Mucosa of rectum (tissue), 2 donors: ENCODE measurements at regions not wholly inside any gene's neighbourhood (a gene's known extent, or its start where the extent isn't known, plus 50 kb on each side); places are given as distances from the start of the nearest gene placed in this dataset.

ENCODE experiments used
- H3K27ac ChIP-seq, 2 donors: one replicate each; pipeline ENCODE4 v1.7.0; 2013; ENCODE audit warnings: inconsistent platforms in 2 of 2, low read depth in 2 of 2, low read length in 2 of 2
- H3K27me3 ChIP-seq, 2 donors: one replicate each; pipeline ENCODE4 v1.7.0; 2013; ENCODE audit warnings: low read length in 2 of 2; ENCODE audit not compliant: control insufficient read depth in 2 of 2, insufficient read depth in 2 of 2
- H3K36me3 ChIP-seq, 2 donors: one replicate each; pipeline ENCODE4 v1.7.0; 2013; ENCODE audit warnings: low read length in 2 of 2; ENCODE audit not compliant: control insufficient read depth in 2 of 2, insufficient read depth in 2 of 2
- H3K4me1 ChIP-seq, 2 donors: one replicate each; pipeline ENCODE4 v1.7.0; 2013; ENCODE audit warnings: low read length in 2 of 2, mild to moderate bottlenecking in 1 of 2; ENCODE audit not compliant: control insufficient read depth in 2 of 2, insufficient read depth in 2 of 2
- H3K4me3 ChIP-seq, 2 donors: one replicate each; pipeline ENCODE4 v1.7.0; 2013; ENCODE audit warnings: low read length in 2 of 2
- H3K9ac ChIP-seq, 2 donors: one replicate each; pipeline ENCODE4 v1.7.0; 2013; ENCODE audit warnings: low read length in 2 of 2, low read depth in 1 of 2, mild to moderate bottlenecking in 1 of 2
- H3K9me3 ChIP-seq, 2 donors: one replicate each; pipeline ENCODE4 v1.7.0; 2013; ENCODE audit warnings: low read length in 2 of 2; ENCODE audit not compliant: control insufficient read depth in 2 of 2
- donor health status: healthy.
- donor health status: Normal muscosa, but diverticular disease.

- Histone ChIP-seq H3K36me3 (no peaks in the 10 kb centered on the region), H3K9ac (no peak overlapping the region), H3K27me3 (no peaks in the 10 kb centered on the region), H3K27ac (no peak overlapping the region), H3K4me3 (no peak overlapping the region), H3K9me3 (no peaks in the 10 kb centered on the region), H3K4me1 (no peaks in the 10 kb centered on the region)
These were observed 116.3 kb upstream of the SOD1 start for GRCh38 chr21:31543191-31543590.

DNA sequence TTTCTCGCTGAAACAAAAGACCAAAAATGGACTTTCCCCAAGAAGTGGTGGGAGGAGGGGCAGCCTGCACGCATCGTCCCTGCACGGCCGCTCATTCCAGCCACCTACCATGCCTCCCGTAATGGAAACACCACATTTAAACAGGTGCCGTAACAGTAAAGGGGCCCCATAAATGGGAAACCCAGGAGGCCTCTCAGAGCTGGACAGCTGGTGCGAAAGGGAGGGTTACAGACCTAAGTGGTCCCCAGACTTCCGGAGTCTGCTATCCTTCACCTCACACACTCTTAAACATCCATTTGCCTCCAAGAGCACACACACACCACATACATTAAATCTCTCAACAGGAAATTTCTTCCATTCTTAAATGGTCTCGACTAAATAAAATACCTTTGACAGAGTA lies 120.7 kb upstream of the SOD1 start:
- H3K36me3 ChIP-seq = no peaks in the 10 kb centered on the region
- no peak overlapping the region for H3K4me3 ChIP-seq
- no peaks in the 10 kb centered on the region for H3K27me3 ChIP-seq
- no peak overlapping the region for H3K27ac ChIP-seq
- H3K4me1 ChIP-seq = no peaks in the 10 kb centered on the region
- no peak overlapping the region for H3K9ac ChIP-seq
- H3K9me3 ChIP-seq = no peaks in the 10 kb centered on the region

DNA sequence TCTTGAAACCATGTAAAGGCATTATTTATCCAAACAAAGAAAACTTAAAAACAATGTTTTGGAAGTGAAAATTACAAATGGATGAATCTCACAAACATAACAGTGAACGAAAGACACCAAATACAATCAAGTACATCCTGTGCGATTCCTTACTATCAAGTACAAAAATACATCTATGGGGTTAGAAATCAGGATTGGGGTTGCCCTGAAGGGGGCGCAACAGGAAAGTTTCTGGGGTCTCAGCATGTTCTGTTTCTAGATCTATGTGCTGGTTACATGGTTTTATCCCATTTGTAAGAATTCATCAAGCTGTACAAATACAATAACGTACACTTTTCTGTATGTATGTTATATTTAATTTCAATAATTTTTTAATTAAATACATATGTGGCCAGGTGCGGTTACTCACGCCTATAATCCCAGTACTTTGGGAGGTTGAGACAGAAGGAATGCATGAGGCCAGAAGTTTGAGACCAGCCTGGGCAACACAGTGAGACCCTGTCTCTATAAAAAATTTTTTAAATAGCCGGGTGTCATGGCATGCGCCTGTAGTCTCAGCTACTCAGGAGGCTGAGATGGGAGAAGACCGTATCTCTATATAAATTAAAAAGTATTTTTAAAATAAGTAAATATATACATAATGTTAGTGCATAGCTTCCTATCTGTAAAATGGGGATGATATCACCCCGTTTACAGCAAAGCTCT lies 121.5 kb upstream of the SOD1 start:
- H3K9me3 ChIP-seq = no peaks in the 10 kb centered on the region
- no peak overlapping the region for H3K27ac ChIP-seq
- no peaks in the 10 kb centered on the region for H3K27me3 ChIP-seq
- H3K4me1 ChIP-seq = no peaks in the 10 kb centered on the region
- no peaks in the 10 kb centered on the region for H3K36me3 ChIP-seq
- H3K9ac ChIP-seq = no peak overlapping the region
- H3K4me3 ChIP-seq = no peak overlapping the region

- H3K4me3 ChIP-seq = no peak overlapping the region
- no peak overlapping the region for H3K27ac ChIP-seq
- H3K36me3 ChIP-seq = no peaks in the 10 kb centered on the region
- no peaks in the 10 kb centered on the region for H3K27me3 ChIP-seq
- no peak overlapping the region for H3K9ac ChIP-seq
- H3K9me3 ChIP-seq = no peaks in the 10 kb centered on the region
- H3K4me1 ChIP-seq = no peaks in the 10 kb centered on the region
These were observed 123.4 kb upstream of the SOD1 start for GRCh38 chr21:31536138-31536537.

DNA sequence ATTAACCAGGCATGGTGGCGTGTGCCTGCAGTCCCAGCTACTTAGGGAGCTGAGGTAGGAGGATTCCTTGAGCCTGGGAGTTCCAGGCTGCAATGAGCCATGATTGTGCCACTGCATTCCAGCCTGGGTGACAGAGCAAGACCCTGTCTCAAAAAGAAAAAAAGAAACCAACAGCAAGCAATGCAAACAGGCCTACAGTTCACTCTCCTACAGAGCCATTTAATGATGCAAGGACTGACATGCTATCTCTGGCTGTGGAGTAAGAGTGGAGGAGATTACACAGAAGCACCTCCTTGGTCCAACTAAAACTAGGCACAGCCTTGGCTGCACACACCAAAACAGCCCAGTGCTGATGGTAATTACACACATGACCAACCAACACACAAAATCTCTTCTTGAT lies 127.5 kb upstream of the SOD1 start:
- Histone ChIP-seq H3K27me3 (no peaks in the 10 kb centered on the region), H3K9ac (no peak overlapping the region), H3K27ac (no peak overlapping the region), H3K4me3 (no peak overlapping the region), H3K36me3 (no peaks in the 10 kb centered on the region), H3K9me3 (no peaks in the 10 kb centered on the region), H3K4me1 (peaks cover 6 to 8% of the 10 kb centered on the region in 2 donors)

- Histone ChIP-seq H3K27me3 (no peaks in the 10 kb centered on the region), H3K36me3 (no peaks in the 10 kb centered on the region), H3K9ac (no peak overlapping the region), H3K4me1 (peaks cover 6 to 8% of the 10 kb centered on the region in 2 donors), H3K27ac (peak overlapping the region in 1 of 2 donors; percentile 50), H3K4me3 (peak overlapping the region in 1 of 2 donors; percentile 41), H3K9me3 (no peaks in the 10 kb centered on the region)
These were observed 128.4 kb upstream of the SOD1 start for GRCh38 chr21:31530897-31531705.

GRCh38 chr21:31530364-31530763 lies 129.1 kb upstream of the SOD1 start:
- no peaks in the 10 kb centered on the region for H3K9me3 ChIP-seq
- H3K27ac ChIP-seq = peak overlapping the region in 1 of 2 donors; percentile 50
- no peak overlapping the region for H3K9ac ChIP-seq
- H3K36me3 ChIP-seq = no peaks in the 10 kb centered on the region
- H3K27me3 ChIP-seq = no peaks in the 10 kb centered on the region
- peaks cover 6 to 8% of the 10 kb centered on the region in 2 donors for H3K4me1 ChIP-seq
- no peak overlapping the region for H3K4me3 ChIP-seq

- Histone ChIP-seq H3K27ac (no peak overlapping the region), H3K36me3 (no peaks in the 10 kb centered on the region), H3K9me3 (no peaks in the 10 kb centered on the region), H3K4me3 (no peak overlapping the region), H3K9ac (no peak overlapping the region), H3K27me3 (no peaks in the 10 kb centered on the region), H3K4me1 (peaks cover 6 to 8% of the 10 kb centered on the region in 2 donors)
These were observed 130.1 kb upstream of the SOD1 start for GRCh38 chr21:31529406-31529805.

GRCh38 chr21:31526040-31526439 lies 133.5 kb upstream of the SOD1 start:
- peaks cover 6 to 8% of the 10 kb centered on the region in 2 donors for H3K4me1 ChIP-seq
- H3K9me3 ChIP-seq = no peaks in the 10 kb centered on the region
- H3K27ac ChIP-seq = no peak overlapping the region
- H3K36me3 ChIP-seq = no peaks in the 10 kb centered on the region
- no peak overlapping the region for H3K9ac ChIP-seq
- no peaks in the 10 kb centered on the region for H3K27me3 ChIP-seq
- H3K4me3 ChIP-seq = no peak overlapping the region

DNA sequence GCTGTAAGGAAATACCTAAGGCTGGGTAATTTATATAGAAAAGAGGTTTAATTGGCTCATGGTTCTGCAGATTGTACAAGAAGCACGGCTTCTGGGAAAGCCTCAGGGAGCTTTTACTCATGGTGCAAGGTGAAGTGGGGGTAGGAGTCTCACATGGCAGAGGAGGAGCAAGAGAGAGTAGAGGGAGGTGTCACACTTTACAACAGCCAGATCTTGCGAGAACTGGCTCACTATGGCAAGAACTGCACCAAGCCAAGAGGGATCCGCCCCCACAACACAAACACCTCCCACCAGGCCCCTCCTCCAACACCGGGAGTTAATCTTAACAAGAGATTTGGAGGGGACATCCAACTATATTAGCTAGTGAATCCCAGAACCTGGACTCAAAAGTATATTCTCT lies 135.4 kb upstream of the SOD1 start:
- H3K4me1 ChIP-seq = peaks cover 0 to 6% of the 10 kb centered on the region in 2 donors
- no peak overlapping the region for H3K4me3 ChIP-seq
- no peaks in the 10 kb centered on the region for H3K9me3 ChIP-seq
- H3K36me3 ChIP-seq = no peaks in the 10 kb centered on the region
- no peak overlapping the region for H3K9ac ChIP-seq
- no peak overlapping the region for H3K27ac ChIP-seq
- no peaks in the 10 kb centered on the region for H3K27me3 ChIP-seq
